HG03139 (cell line): ENCODE measurements at regions not wholly inside any gene's neighbourhood (a gene's known extent, or its start where the extent isn't known, plus 50 kb on each side); places are given as distances from the start of the nearest gene placed in this dataset.

ENCODE experiments used
- ATAC-seq: cut with Tn5 transposase; IDR thresholded peaks from one replicate; pipeline ENCODE4 v1.9.1; 2021; ENCODE audit not compliant: unreplicated experiment

GRCh38 chr6:111957623-111958315 is 84.5 kb upstream of the FYN start:
- ATAC-seq: no peak

- ATAC-seq: no peak
Observed at GRCh38 chr6:111958534-111958933, 85.3 kb upstream of the FYN start.

- ATAC-seq: no peak
Observed at GRCh38 chr6:111959766-111960165, 86.5 kb upstream of the FYN start.

GRCh38 chr6:111967131-111967530 is 86.8 kb upstream of the CCN6 start:
- ATAC-seq: no peak

- ATAC-seq: no peak
Observed at GRCh38 chr6:111970426-111970825, 83.5 kb upstream of the CCN6 start.

GRCh38 chr6:111971181-111971841 is 82.6 kb upstream of the CCN6 start:
- ATAC-seq: no peak

- ATAC-seq: no peak
Observed at GRCh38 chr6:111971866-111972532, 81.9 kb upstream of the CCN6 start.

- ATAC-seq: no peak
Observed at GRCh38 chr6:111972745-111973117, 81.2 kb upstream of the CCN6 start.

GRCh38 chr6:111973118-111973761 is 80.7 kb upstream of the CCN6 start:
- no peak for ATAC-seq

GRCh38 chr6:111973927-111974639 is 79.8 kb upstream of the CCN6 start:
- no peak for ATAC-seq

GRCh38 chr6:111975466-111975865 is 78.4 kb upstream of the CCN6 start:
- ATAC-seq: no peak

- ATAC-seq: no peak
Observed at GRCh38 chr6:111976139-111976538, 77.8 kb upstream of the CCN6 start.

GRCh38 chr6:111978532-111979149 is 75.3 kb upstream of the CCN6 start:
- ATAC-seq: no peak

GRCh38 chr6:111979633-111980032 is 74.3 kb upstream of the CCN6 start:
- ATAC-seq: no peak

GRCh38 chr6:111980143-111980542 is 73.8 kb upstream of the CCN6 start:
- ATAC-seq: no peak

GRCh38 chr6:111980971-111981840 is 72.7 kb upstream of the CCN6 start:
- no peak for ATAC-seq

- ATAC-seq: no peak
Observed at GRCh38 chr6:111982681-111983080, 71.2 kb upstream of the CCN6 start.

GRCh38 chr6:111983193-111983592 is 70.7 kb upstream of the CCN6 start:
- ATAC-seq: no peak

- ATAC-seq: no peak
Observed at GRCh38 chr6:111984081-111984480, 69.8 kb upstream of the CCN6 start.
